ENCODE measurements at regions not wholly inside any gene's neighbourhood (a gene's known extent, or its start where the extent isn't known, plus 50 kb on each side); places are given as distances from the start of the nearest gene placed in this dataset.

GRCh38 chr2:16526193-16526592 lies 139.4 kb downstream of the CYRIA start:
- no peak for TF ChIP-seq SP1 (IDR thresholded peaks at IDR 0.05)
- no peak for TF ChIP-seq FOXA1 (IDR thresholded peaks at IDR 0.05)
- no peak for TF ChIP-seq ZNF384 (IDR thresholded peaks at IDR 0.05)
- TF ChIP-seq BHLHE40 (IDR thresholded peaks at IDR 0.05; ENCODE audit: borderline replicate concordance): no peak
- no peak for TF ChIP-seq NFRKB (IDR thresholded peaks at IDR 0.05)
- TF ChIP-seq SUZ12 (IDR thresholded peaks at IDR 0.05): no peak
- TF ChIP-seq HDGF (IDR thresholded peaks at IDR 0.05; ENCODE audit: borderline replicate concordance): no peak
- TF ChIP-seq PKNOX1 (IDR thresholded peaks at IDR 0.05): no peak
